Natural killer cell (primary cell): ENCODE measurements at regions not wholly inside any gene's neighbourhood (a gene's known extent, or its start where the extent isn't known, plus 50 kb on each side); places are given as distances from the start of the nearest gene placed in this dataset.

Experiments
- ATAC-seq, 3 donors: fragments of 150-1000 bp in 2 of 3; fragments of 200-7000 bp in 1 of 3; cut with Tn5 transposase; 1 replicate in 1 of 3; 2 replicates in 2 of 3; pipeline ENCODE4 v1.10.0; 2021; ENCODE audit warnings: mild to moderate bottlenecking in 2 of 3, moderate library complexity in 2 of 3
- DNase-seq, 2 donors: peaks; one replicate each; pipeline versions ENCODE4 v3.0.0 to v3.0.0-alpha.2; 2013 to 2021; ENCODE audit warnings: mixed read lengths in 1 of 2
- H3K27ac ChIP-seq: one replicate; pipeline ENCODE4 v1.5.1; 2013; ENCODE audit warnings: mild to moderate bottlenecking, low read length
- H3K27me3 ChIP-seq: one replicate; pipeline ENCODE4 v1.6.1; 2013; ENCODE audit warnings: low read length; ENCODE audit not compliant: control insufficient read depth, insufficient read depth
- H3K36me3 ChIP-seq: one replicate; pipeline ENCODE4 v1.6.1; 2013; ENCODE audit warnings: low read length; ENCODE audit not compliant: control insufficient read depth, insufficient read depth
- H3K4me1 ChIP-seq: one replicate; pipeline ENCODE4 v1.6.1; 2013; ENCODE audit warnings: low read length; ENCODE audit not compliant: control insufficient read depth, insufficient read depth
- H3K4me3 ChIP-seq: one replicate; pipeline ENCODE4 v1.5.1; 2013; ENCODE audit warnings: low read length
- H3K9me3 ChIP-seq: one replicate; pipeline ENCODE4 v1.6.1; 2013; ENCODE audit warnings: low read length; ENCODE audit not compliant: control insufficient read depth, insufficient read depth
- H3K27ac Mint-ChIP-seq, 2 donors: one replicate each; pipeline ENCODE4 v1.8.0; 2022; ENCODE audit warnings: mild to moderate bottlenecking in 2 of 2, mixed read lengths in 2 of 2, moderate library complexity in 1 of 2
- H3K27me3 Mint-ChIP-seq, 2 donors: one replicate each; pipeline ENCODE4 v1.8.0; 2022; ENCODE audit warnings: low read depth in 2 of 2, mixed read lengths in 2 of 2
- H3K36me3 Mint-ChIP-seq: one replicate; pipeline ENCODE4 v1.8.0; 2022; ENCODE audit warnings: mixed read lengths
- H3K4me1 Mint-ChIP-seq, 2 donors: one replicate each; pipeline ENCODE4 v1.8.0; 2022; ENCODE audit warnings: mixed read lengths in 2 of 2
- H3K4me3 Mint-ChIP-seq: one replicate; pipeline ENCODE4 v1.8.0; 2022; ENCODE audit warnings: mild to moderate bottlenecking, moderate library complexity, mixed read lengths
- H3K9me3 Mint-ChIP-seq, 2 donors: one replicate each; pipeline ENCODE4 v1.8.0; 2022; ENCODE audit warnings: mixed read lengths in 2 of 2
- CTCF ChIP-seq: fragments of 200-600 bp; IDR thresholded peaks from one replicate; pipeline ENCODE4 v1.8.0; 2022; ENCODE audit warnings: antibody characterized with exemption
- WGBS: methylation state at CpG from one replicate; pipeline ENCODE4 v1.1.7; 2013; ENCODE audit warnings: missing lambda C conversion rate; ENCODE audit not compliant: insufficient coverage; 5-methylcytosine and 5-hydroxymethylcytosine counted together
- intact Hi-C: fragments of 100-400 bp; cut with micrococcal nuclease; formaldehyde crosslinking; loops from one replicate; pipeline ENCODE4 v1.14.2; 2022

GRCh38 chr17:70897446-70897845 is 728.1 kb downstream of the KCNJ2 start:
- no peak overlapping the region for H3K27ac Mint-ChIP-seq
- no peaks in the 10 kb centered on the region for H3K4me1 Mint-ChIP-seq
- H3K27me3 Mint-ChIP-seq: no peaks in the 10 kb centered on the region
- intact Hi-C loops: no loop called here
- H3K4me3 ChIP-seq: no peak overlapping the region
- H3K9me3 ChIP-seq: peaks cover 7% of the 10 kb centered on the region
- H3K27me3 ChIP-seq: no peaks in the 10 kb centered on the region
- ATAC-seq (no peak), DNase-seq (no peak)
- peaks cover 7% of the 10 kb centered on the region for H3K36me3 Mint-ChIP-seq
- no peaks in the 10 kb centered on the region for H3K36me3 ChIP-seq
- no peak overlapping the region for H3K4me3 Mint-ChIP-seq
- no peaks in the 10 kb centered on the region for H3K4me1 ChIP-seq
- no peak for TF ChIP-seq CTCF
- no peak overlapping the region for H3K27ac ChIP-seq
- peaks cover 12 to 23% of the 10 kb centered on the region in 2 donors for H3K9me3 Mint-ChIP-seq

GRCh38 chr17:70901870-70902269 is 732.5 kb downstream of the KCNJ2 start:
- Mint-ChIP-seq H3K4me3 (no peak overlapping the region), H3K36me3 (no peaks in the 10 kb centered on the region), H3K4me1 (no peaks in the 10 kb centered on the region), H3K9me3 (peaks cover 10 to 14% of the 10 kb centered on the region in 2 donors), H3K27ac (no peak overlapping the region), H3K27me3 (no peaks in the 10 kb centered on the region)
- Histone ChIP-seq H3K27me3 (no peaks in the 10 kb centered on the region), H3K9me3 (no peaks in the 10 kb centered on the region), H3K27ac (no peak overlapping the region), H3K4me1 (no peaks in the 10 kb centered on the region), H3K4me3 (no peak overlapping the region), H3K36me3 (no peaks in the 10 kb centered on the region)
- intact Hi-C loops: no loop called here
- WGBS: 73% methylated on average over 1 of the region's 2 CpGs
- no peak for TF ChIP-seq CTCF
- DNase-seq (no peak), ATAC-seq (no peak)

GRCh38 chr17:70905796-70906195 is 736.5 kb downstream of the KCNJ2 start:
- TF ChIP-seq CTCF: no peak
- H3K27ac ChIP-seq: no peak overlapping the region
- peak in 1 of 3 donors; percentile 54 for ATAC-seq
- no peak for DNase-seq
- Mint-ChIP-seq H3K36me3 (no peaks in the 10 kb centered on the region), H3K9me3 (peaks cover 14% of the 10 kb centered on the region in 2 donors), H3K4me3 (no peak overlapping the region), H3K27me3 (no peaks in the 10 kb centered on the region), H3K4me1 (no peaks in the 10 kb centered on the region), H3K27ac (no peak overlapping the region)
- H3K4me1 ChIP-seq: no peaks in the 10 kb centered on the region
- no peak overlapping the region for H3K4me3 ChIP-seq
- H3K36me3 ChIP-seq: no peaks in the 10 kb centered on the region
- no peaks in the 10 kb centered on the region for H3K27me3 ChIP-seq
- H3K9me3 ChIP-seq: no peaks in the 10 kb centered on the region
- 13% methylated on average over 2 of the region's 3 CpGs for WGBS
- intact Hi-C loops: no loop called here

- Histone ChIP-seq H3K9me3 (no peaks in the 10 kb centered on the region), H3K4me3 (no peak overlapping the region), H3K36me3 (no peaks in the 10 kb centered on the region), H3K27me3 (no peaks in the 10 kb centered on the region), H3K27ac (no peak overlapping the region), H3K4me1 (no peaks in the 10 kb centered on the region)
- DNase-seq: no peak
- WGBS: 78% methylated on average over 1 of the region's 2 CpGs
- ATAC-seq: no peak
- Mint-ChIP-seq H3K27ac (no peak overlapping the region), H3K4me3 (no peak overlapping the region), H3K4me1 (no peaks in the 10 kb centered on the region), H3K27me3 (no peaks in the 10 kb centered on the region), H3K36me3 (no peaks in the 10 kb centered on the region), H3K9me3 (peaks cover 11% of the 10 kb centered on the region in 2 donors)
- intact Hi-C loops: no loop called here
- TF ChIP-seq CTCF: no peak
Observed at GRCh38 chr17:70906808-70907207, 737.5 kb downstream of the KCNJ2 start.
